Karpas-422 (cell line): ENCODE measurements at regions not wholly inside any gene's neighbourhood (a gene's known extent, or its start where the extent isn't known, plus 50 kb on each side); places are given as distances from the start of the nearest gene placed in this dataset.
"Not testable (repeated sequence)": the region's sequence is repeated elsewhere in the genome, so short reads cannot be mapped to it uniquely, and the experiment has no call there.

ENCODE experiments used
- DNase-seq: peaks from one replicate; pipeline ENCODE4 v3.0.0-alpha.2; 2015
- H2AFZ ChIP-seq: fragments of 200-600 bp; sonication (generic); 2 replicates; pipeline ENCODE4 v1.6.1; 2014; ENCODE audit warnings: antibody characterized with exemption, low read length, mixed read lengths
- H3K27ac ChIP-seq: fragments of 200-600 bp; sonication (generic); 2 replicates; pipeline ENCODE4 v1.5.1; 2014; ENCODE audit warnings: mild to moderate bottlenecking, low read length, moderate library complexity
- H3K27me3 ChIP-seq: fragments of 200-600 bp; sonication (generic); 2 replicates; pipeline ENCODE4 v1.6.1; 2014; ENCODE audit warnings: low read length, mixed read lengths
- H3K36me3 ChIP-seq: fragments of 200-600 bp; sonication (generic); 2 replicates; pipeline ENCODE4 v1.6.1; 2014; ENCODE audit warnings: low read length, mixed read lengths; ENCODE audit not compliant: insufficient read depth
- H3K4me1 ChIP-seq: fragments of 200-600 bp; sonication (generic); 2 replicates; pipeline ENCODE4 v1.6.1; 2014; ENCODE audit warnings: mild to moderate bottlenecking, low read length, mixed read lengths
- H3K4me2 ChIP-seq: fragments of 200-600 bp; sonication (generic); 2 replicates; pipeline ENCODE4 v1.6.1; 2014; ENCODE audit warnings: low read length, low read depth, mild to moderate bottlenecking; ENCODE audit not compliant: poor library complexity, severe bottlenecking
- H3K4me3 ChIP-seq: fragments of 200-600 bp; sonication (generic); 2 replicates; pipeline ENCODE4 v1.5.1; 2014; ENCODE audit warnings: mild to moderate bottlenecking, antibody characterized with exemption, low read length, mixed read lengths
- H3K79me2 ChIP-seq: fragments of 200-600 bp; sonication (generic); 2 replicates; pipeline ENCODE4 v1.6.1; 2014; ENCODE audit warnings: mild to moderate bottlenecking, low read length, mixed read lengths
- H3K9ac ChIP-seq: fragments of 200-600 bp; sonication (generic); 2 replicates; pipeline ENCODE4 v1.6.0; 2014; ENCODE audit warnings: low read length
- H3K9me2 ChIP-seq: fragments of 200-600 bp; sonication (generic), shearing (Covaris generic); replicated peaks from 2 replicates; pipeline ENCODE4 v1.6.0; 2014; ENCODE audit warnings: mild to moderate bottlenecking, low read length, moderate library complexity; ENCODE audit not compliant: insufficient read depth
- H3K9me3 ChIP-seq: fragments of 300-700, 200-600 bp; sonication (generic); 2 replicates; pipeline ENCODE4 v1.6.1; 2014; ENCODE audit warnings: low read length, mixed read lengths
- H4K20me1 ChIP-seq: fragments of 200-600 bp; sonication (generic); 2 replicates; pipeline ENCODE4 v1.6.1; 2014; ENCODE audit warnings: mild to moderate bottlenecking, antibody characterized with exemption, low read length, low read depth; ENCODE audit not compliant: insufficient read depth

- H3K9me2 ChIP-seq, H4K20me1 ChIP-seq, H3K27me3 ChIP-seq, H2AFZ ChIP-seq, H3K36me3 ChIP-seq, H3K4me1 ChIP-seq, DNase-seq, H3K4me3 ChIP-seq, H3K9ac ChIP-seq, H3K79me2 ChIP-seq, H3K4me2 ChIP-seq, H3K9me3 ChIP-seq, H3K27ac ChIP-seq: not testable (repeated sequence)
These were observed 93.8 kb upstream of the NBPF26 start for GRCh38 chr1:120629832-120630455.

DNA sequence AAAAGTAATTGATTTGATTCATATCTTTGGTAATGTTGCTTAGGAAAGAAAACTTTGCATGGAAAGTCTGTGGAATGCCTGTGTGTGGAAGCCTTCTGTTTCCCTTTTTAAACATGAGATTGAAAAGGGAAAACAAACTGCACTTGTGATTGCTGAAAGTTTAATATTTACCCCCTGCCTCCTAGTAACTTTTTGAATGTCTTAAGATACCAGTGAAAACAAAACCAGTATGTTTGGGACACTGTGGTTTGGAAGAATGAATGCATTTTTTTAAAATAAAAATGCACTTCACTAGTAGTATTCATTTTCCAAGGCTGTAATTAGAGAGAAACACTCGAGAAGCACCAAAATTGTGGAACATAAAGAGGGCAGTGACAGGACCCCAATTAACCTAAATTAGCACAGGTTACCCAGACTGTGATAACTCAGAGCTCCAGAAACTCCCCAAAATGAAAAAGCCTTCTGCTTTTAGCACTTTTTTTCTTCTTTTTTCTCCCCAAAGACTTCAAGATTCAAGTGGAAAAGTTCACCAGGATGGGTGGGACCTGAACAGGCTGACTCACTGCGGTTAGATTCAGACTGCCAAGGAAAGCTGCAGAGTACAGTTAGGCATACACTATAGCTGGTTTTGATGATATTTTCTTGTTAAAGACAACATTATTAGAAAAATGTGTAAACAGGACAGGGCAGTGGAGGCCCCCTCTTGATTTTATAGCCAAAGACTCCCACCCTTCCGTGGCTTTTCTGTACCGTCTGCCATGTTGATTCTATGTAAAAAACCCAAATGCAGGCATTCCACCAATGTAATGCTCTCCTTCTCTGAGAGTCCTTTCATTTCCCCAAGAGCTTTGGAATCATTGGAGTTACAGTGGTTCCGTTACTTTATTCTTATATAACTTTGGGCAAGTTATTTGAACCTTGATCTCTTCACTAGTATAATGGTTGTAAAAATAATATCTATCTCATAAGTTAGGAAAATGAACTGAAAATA is 88.6 kb upstream of the NBPF26 start:
- not testable (repeated sequence) for H3K9ac ChIP-seq, H3K4me1 ChIP-seq, H3K27me3 ChIP-seq, H3K4me3 ChIP-seq, H3K79me2 ChIP-seq, H3K9me3 ChIP-seq, H3K27ac ChIP-seq, H4K20me1 ChIP-seq, H3K9me2 ChIP-seq, DNase-seq, H3K36me3 ChIP-seq, H2AFZ ChIP-seq, H3K4me2 ChIP-seq

GRCh38 chr1:120640261-120641013 is 83.3 kb upstream of the NBPF26 start:
- not testable (repeated sequence) for H3K79me2 ChIP-seq, H3K4me1 ChIP-seq, H3K4me2 ChIP-seq, DNase-seq, H3K36me3 ChIP-seq, H3K9me3 ChIP-seq, H3K4me3 ChIP-seq, H3K27me3 ChIP-seq, H2AFZ ChIP-seq, H3K9ac ChIP-seq, H4K20me1 ChIP-seq, H3K9me2 ChIP-seq, H3K27ac ChIP-seq

DNA sequence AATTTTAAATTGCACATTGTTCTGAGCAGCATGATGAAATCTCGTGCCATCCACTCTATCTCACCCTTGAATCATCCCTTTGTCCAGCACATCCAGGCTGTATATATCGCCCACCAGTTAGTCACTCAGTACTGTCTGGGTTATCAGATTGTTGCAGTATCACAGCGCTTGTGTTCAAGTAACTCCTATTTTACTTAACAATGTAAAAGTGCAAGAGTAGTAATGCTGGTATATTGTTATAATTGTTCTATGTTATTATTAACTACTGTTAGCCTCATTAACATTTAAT is 82.8 kb upstream of the NBPF26 start:
- not testable (repeated sequence) for H3K9me2 ChIP-seq, H3K9me3 ChIP-seq, H3K27ac ChIP-seq, H3K79me2 ChIP-seq, H3K4me1 ChIP-seq, H3K9ac ChIP-seq, H3K4me3 ChIP-seq, DNase-seq, H3K4me2 ChIP-seq, H3K27me3 ChIP-seq, H2AFZ ChIP-seq, H4K20me1 ChIP-seq, H3K36me3 ChIP-seq

GRCh38 chr1:120647182-120647581 is 76.6 kb upstream of the NBPF26 start:
- H3K27me3 ChIP-seq, H3K4me3 ChIP-seq, H2AFZ ChIP-seq, H3K79me2 ChIP-seq, DNase-seq, H3K9me2 ChIP-seq, H3K9me3 ChIP-seq, H3K36me3 ChIP-seq, H3K27ac ChIP-seq, H3K9ac ChIP-seq, H4K20me1 ChIP-seq, H3K4me1 ChIP-seq, H3K4me2 ChIP-seq: not testable (repeated sequence)

DNA sequence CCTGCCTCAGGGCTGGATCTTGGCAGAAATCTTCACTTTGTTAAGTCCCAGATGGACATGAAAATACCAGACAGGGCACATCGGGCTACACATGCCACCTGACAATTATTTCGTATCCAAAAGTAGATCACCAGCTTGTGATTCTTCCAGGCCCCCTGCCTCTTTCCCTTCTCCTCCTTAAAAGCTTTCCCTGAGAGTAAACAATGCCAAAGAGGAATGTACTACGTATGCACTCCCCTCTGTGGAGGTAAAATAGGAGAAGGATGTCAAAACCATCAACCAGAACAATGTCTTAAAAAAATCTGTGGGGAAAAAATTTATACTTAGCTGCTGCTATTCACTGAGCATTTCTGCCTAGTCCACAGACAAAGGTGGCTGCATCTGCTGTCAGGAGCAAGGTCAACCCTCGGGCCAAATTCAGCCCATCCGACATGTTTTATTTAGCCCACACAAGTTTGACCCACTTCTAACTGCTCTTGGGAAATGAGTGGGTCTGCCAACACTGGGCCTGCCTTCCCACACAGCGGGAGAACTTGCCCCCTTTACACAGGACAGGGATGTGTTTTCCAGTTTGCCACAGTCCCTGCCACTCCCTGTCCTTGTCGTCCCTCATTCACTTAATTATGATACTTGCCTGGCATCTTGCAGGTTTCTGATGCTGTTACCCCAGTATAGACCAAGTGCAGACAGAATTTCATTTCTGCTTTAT is 74.7 kb upstream of the NBPF26 start:
- not testable (repeated sequence) for H3K79me2 ChIP-seq, H3K4me3 ChIP-seq, H3K9me2 ChIP-seq, H4K20me1 ChIP-seq, H3K27me3 ChIP-seq, H3K9me3 ChIP-seq, H2AFZ ChIP-seq, DNase-seq, H3K9ac ChIP-seq, H3K4me2 ChIP-seq, H3K4me1 ChIP-seq, H3K27ac ChIP-seq, H3K36me3 ChIP-seq

GRCh38 chr1:120649730-120650129 is 74.0 kb upstream of the NBPF26 start:
- not testable (repeated sequence) for H3K27ac ChIP-seq, H3K9ac ChIP-seq, H3K27me3 ChIP-seq, H3K4me2 ChIP-seq, H2AFZ ChIP-seq, H3K9me2 ChIP-seq, H3K36me3 ChIP-seq, H3K4me1 ChIP-seq, H3K9me3 ChIP-seq, DNase-seq, H4K20me1 ChIP-seq, H3K4me3 ChIP-seq, H3K79me2 ChIP-seq

DNA sequence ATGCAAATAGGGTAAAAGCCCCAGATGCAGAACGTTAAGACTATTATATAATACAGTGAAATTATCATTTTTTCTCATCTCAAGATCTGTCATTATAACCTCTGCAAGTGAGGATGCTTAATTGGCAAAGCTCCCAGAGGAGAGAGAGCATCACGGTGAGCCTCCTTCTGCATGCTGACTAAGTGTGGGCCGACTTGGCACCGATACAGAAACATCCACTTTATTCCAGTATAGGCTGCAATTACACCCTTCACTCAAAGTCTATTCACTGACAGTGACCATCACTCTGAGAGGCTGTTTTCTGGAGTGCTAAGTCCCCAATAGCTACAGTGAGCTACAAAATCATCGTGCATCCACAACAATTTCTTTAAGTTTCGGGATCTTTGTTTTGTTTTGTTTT is 69.6 kb upstream of the NBPF26 start:
- not testable (repeated sequence) for H3K27ac ChIP-seq, H4K20me1 ChIP-seq, H2AFZ ChIP-seq, DNase-seq, H3K4me3 ChIP-seq, H3K4me1 ChIP-seq, H3K9ac ChIP-seq, H3K36me3 ChIP-seq, H3K27me3 ChIP-seq, H3K4me2 ChIP-seq, H3K9me2 ChIP-seq, H3K79me2 ChIP-seq, H3K9me3 ChIP-seq
